BLaER1 (cell line): ENCODE measurements at regions not wholly inside any gene's neighbourhood (a gene's known extent, or its start where the extent isn't known, plus 50 kb on each side); places are given as distances from the start of the nearest gene placed in this dataset.

ENCODE experiments used
- H3K27ac ChIP-seq: shearing (Covaris generic); formaldehyde crosslinking; 2 replicates; pipeline ENCODE4 v1.8.1; 2022
- H3K27me3 ChIP-seq: shearing (Covaris generic); formaldehyde crosslinking; 2 replicates; pipeline ENCODE4 v1.8.1; 2022
- H3K36me3 ChIP-seq: shearing (Covaris generic); formaldehyde crosslinking; 2 replicates; pipeline ENCODE4 v1.8.1; 2022
- H3K4me1 ChIP-seq: shearing (Covaris generic); formaldehyde crosslinking; 2 replicates; pipeline ENCODE4 v1.8.1; 2022
- H3K4me2 ChIP-seq: shearing (Covaris generic); formaldehyde crosslinking; 2 replicates; pipeline ENCODE4 v1.8.1; 2022
- H3K4me3 ChIP-seq: shearing (Covaris generic); formaldehyde crosslinking; 2 replicates; pipeline ENCODE4 v1.8.1; 2022
- H3K9ac ChIP-seq: shearing (Covaris generic); formaldehyde crosslinking; 2 replicates; pipeline ENCODE4 v1.8.1; 2022
- H3K9me3 ChIP-seq: shearing (Covaris generic); formaldehyde crosslinking; 2 replicates; pipeline ENCODE4 v1.8.1; 2022
- H4K20me1 ChIP-seq: shearing (Covaris generic); formaldehyde crosslinking; 2 replicates; pipeline ENCODE4 v1.8.1; 2022
- Cebpa-rat ChIP-seq: shearing (Covaris generic); IDR thresholded peaks from 2 replicates; pipeline ENCODE4 v1.8.1; 2022

- H3K36me3 ChIP-seq, result no peaks in the 10 kb centered on the region
- H3K27me3 ChIP-seq, result 0 out of 2 replicates have a peak, but pooled peaks cover 3% of the 10 kb centered on the region
- no peak overlapping the region for H3K4me3 ChIP-seq
- H3K27ac ChIP-seq, result no peak overlapping the region
- H3K9ac ChIP-seq, result no peak overlapping the region
- no peak for TF ChIP-seq Cebpa-rat
- H3K4me1 ChIP-seq, result no peaks in the 10 kb centered on the region
- H3K9me3 ChIP-seq, result no peaks in the 10 kb centered on the region
- H3K4me2 ChIP-seq, result no peak overlapping the region
- no peaks in the 10 kb centered on the region for H4K20me1 ChIP-seq
Observed at GRCh38 chr15:69604072-69604411, 151.4 kb downstream of the RPLP1 start.

- H3K9me3 ChIP-seq, result no peaks in the 10 kb centered on the region
- TF ChIP-seq Cebpa-rat, result no peak
- no peak overlapping the region for H3K9ac ChIP-seq
- 0 out of 2 replicates have a peak, but pooled peaks cover under 1% of the 10 kb centered on the region for H3K27me3 ChIP-seq
- H3K4me3 ChIP-seq, result no peak overlapping the region
- no peak overlapping the region for H3K4me2 ChIP-seq
- no peaks in the 10 kb centered on the region for H3K4me1 ChIP-seq
- no peak overlapping the region for H3K27ac ChIP-seq
- H3K36me3 ChIP-seq, result no peaks in the 10 kb centered on the region
- no peaks in the 10 kb centered on the region for H4K20me1 ChIP-seq
Observed at GRCh38 chr15:69606144-69606543, 153.5 kb downstream of the RPLP1 start.

- Histone ChIP-seq H3K4me1 (no peaks in the 10 kb centered on the region), H3K9ac (no peak overlapping the region), H3K36me3 (no peaks in the 10 kb centered on the region), H3K27ac (no peak overlapping the region), H3K9me3 (no peaks in the 10 kb centered on the region), H3K4me3 (no peak overlapping the region), H3K4me2 (no peak overlapping the region), H3K27me3 (no peaks in the 10 kb centered on the region), H4K20me1 (no peaks in the 10 kb centered on the region)
- no peak for TF ChIP-seq Cebpa-rat
Observed at GRCh38 chr15:69606921-69607500, 154.4 kb downstream of the RPLP1 start.

- Histone ChIP-seq H3K36me3 (no peaks in the 10 kb centered on the region), H3K27ac (no peak overlapping the region), H3K27me3 (no peaks in the 10 kb centered on the region), H3K4me2 (no peak overlapping the region), H3K9ac (no peak overlapping the region), H3K9me3 (no peaks in the 10 kb centered on the region), H3K4me3 (no peak overlapping the region), H4K20me1 (no peaks in the 10 kb centered on the region), H3K4me1 (no peaks in the 10 kb centered on the region)
- no peak for TF ChIP-seq Cebpa-rat
Observed at GRCh38 chr15:69608661-69609060, 156.0 kb downstream of the RPLP1 start.

GRCh38 chr15:69609176-69609575, 156.6 kb downstream of the RPLP1 start:
- no peaks in the 10 kb centered on the region for H3K4me1 ChIP-seq
- no peaks in the 10 kb centered on the region for H4K20me1 ChIP-seq
- H3K4me3 ChIP-seq, result no peak overlapping the region
- no peak overlapping the region for H3K9ac ChIP-seq
- H3K27ac ChIP-seq, result no peak overlapping the region
- no peaks in the 10 kb centered on the region for H3K27me3 ChIP-seq
- H3K36me3 ChIP-seq, result no peaks in the 10 kb centered on the region
- no peak overlapping the region for H3K4me2 ChIP-seq
- no peaks in the 10 kb centered on the region for H3K9me3 ChIP-seq
- no peak for TF ChIP-seq Cebpa-rat

- Histone ChIP-seq H3K9ac (no peak overlapping the region), H3K27me3 (no peaks in the 10 kb centered on the region), H3K27ac (no peak overlapping the region), H3K4me2 (no peak overlapping the region), H3K4me3 (no peak overlapping the region), H3K4me1 (no peaks in the 10 kb centered on the region), H3K9me3 (no peaks in the 10 kb centered on the region), H3K36me3 (no peaks in the 10 kb centered on the region), H4K20me1 (no peaks in the 10 kb centered on the region)
- TF ChIP-seq Cebpa-rat, result no peak
Observed at GRCh38 chr15:69609776-69610175, 157.2 kb downstream of the RPLP1 start.

GRCh38 chr15:69610277-69610676, 157.7 kb downstream of the RPLP1 start:
- H3K4me1 ChIP-seq, result no peaks in the 10 kb centered on the region
- no peak overlapping the region for H3K9ac ChIP-seq
- H3K9me3 ChIP-seq, result no peaks in the 10 kb centered on the region
- H3K4me3 ChIP-seq, result no peak overlapping the region
- H4K20me1 ChIP-seq, result no peaks in the 10 kb centered on the region
- no peak overlapping the region for H3K27ac ChIP-seq
- no peaks in the 10 kb centered on the region for H3K27me3 ChIP-seq
- H3K4me2 ChIP-seq, result no peak overlapping the region
- no peak for TF ChIP-seq Cebpa-rat
- no peaks in the 10 kb centered on the region for H3K36me3 ChIP-seq

GRCh38 chr15:69610858-69611257, 158.2 kb downstream of the RPLP1 start:
- H3K4me2 ChIP-seq, result no peak overlapping the region
- no peaks in the 10 kb centered on the region for H3K36me3 ChIP-seq
- no peaks in the 10 kb centered on the region for H3K9me3 ChIP-seq
- H3K27ac ChIP-seq, result no peak overlapping the region
- H3K9ac ChIP-seq, result no peak overlapping the region
- H4K20me1 ChIP-seq, result no peaks in the 10 kb centered on the region
- no peaks in the 10 kb centered on the region for H3K27me3 ChIP-seq
- H3K4me3 ChIP-seq, result no peak overlapping the region
- no peak for TF ChIP-seq Cebpa-rat
- H3K4me1 ChIP-seq, result no peaks in the 10 kb centered on the region

GRCh38 chr15:69612112-69612511, 159.5 kb downstream of the RPLP1 start:
- Histone ChIP-seq H4K20me1 (no peaks in the 10 kb centered on the region), H3K4me2 (no peak overlapping the region), H3K36me3 (no peaks in the 10 kb centered on the region), H3K9me3 (no peaks in the 10 kb centered on the region), H3K27me3 (no peaks in the 10 kb centered on the region), H3K4me1 (no peaks in the 10 kb centered on the region), H3K9ac (no peak overlapping the region), H3K27ac (no peak overlapping the region), H3K4me3 (no peak overlapping the region)
- no peak for TF ChIP-seq Cebpa-rat

- H3K4me3 ChIP-seq, result no peak overlapping the region
- no peaks in the 10 kb centered on the region for H4K20me1 ChIP-seq
- no peaks in the 10 kb centered on the region for H3K27me3 ChIP-seq
- no peaks in the 10 kb centered on the region for H3K9me3 ChIP-seq
- H3K4me2 ChIP-seq, result no peak overlapping the region
- no peak overlapping the region for H3K27ac ChIP-seq
- H3K36me3 ChIP-seq, result no peaks in the 10 kb centered on the region
- TF ChIP-seq Cebpa-rat, result no peak
- H3K4me1 ChIP-seq, result no peaks in the 10 kb centered on the region
- no peak overlapping the region for H3K9ac ChIP-seq
Observed at GRCh38 chr15:69613182-69613581, 160.6 kb downstream of the RPLP1 start.

- Histone ChIP-seq H4K20me1 (no peaks in the 10 kb centered on the region), H3K4me1 (no peaks in the 10 kb centered on the region), H3K27me3 (no peaks in the 10 kb centered on the region), H3K27ac (no peak overlapping the region), H3K4me3 (no peak overlapping the region), H3K9me3 (no peaks in the 10 kb centered on the region), H3K9ac (no peak overlapping the region), H3K36me3 (no peaks in the 10 kb centered on the region), H3K4me2 (no peak overlapping the region)
- no peak for TF ChIP-seq Cebpa-rat
Observed at GRCh38 chr15:69613988-69614387, 161.4 kb downstream of the RPLP1 start.
